GM18867 (cell line): ENCODE measurements at regions not wholly inside any gene's neighbourhood (a gene's known extent, or its start where the extent isn't known, plus 50 kb on each side); places are given as distances from the start of the nearest gene placed in this dataset.
"Not testable (repeated sequence)": the region's sequence is repeated elsewhere in the genome, so short reads cannot be mapped to it uniquely, and the experiment has no call there.

Experiments
- ATAC-seq: cut with Tn5 transposase; IDR thresholded peaks from one replicate; pipeline ENCODE4 v1.9.1; 2021; ENCODE audit warnings: mild to moderate bottlenecking, moderate library complexity; ENCODE audit not compliant: unreplicated experiment

GRCh38 chr6:167208819-167209576, 51.2 kb upstream of the GPR31 start:
- no peak for ATAC-seq

- no peak for ATAC-seq
Measured at GRCh38 chr6:167209577-167209975, 51.8 kb upstream of the GPR31 start.

GRCh38 chr6:167210375-167211294, 52.9 kb upstream of the GPR31 start:
- ATAC-seq, result no peak

- no peak for ATAC-seq
Measured at GRCh38 chr6:167211295-167211648, 53.5 kb upstream of the GPR31 start.

GRCh38 chr6:167211881-167212712, 54.3 kb upstream of the GPR31 start:
- ATAC-seq, result peak; percentile 15

- ATAC-seq, result peak; percentile 86
Measured at GRCh38 chr6:167212713-167213005, 54.9 kb upstream of the GPR31 start.

- ATAC-seq, result no peak
Measured at GRCh38 chr6:167214206-167214605, 56.4 kb upstream of the GPR31 start.

GRCh38 chr6:167215429-167216250, 57.9 kb upstream of the GPR31 start:
- ATAC-seq, result not testable (repeated sequence)

- ATAC-seq, result not testable (repeated sequence)
Measured at GRCh38 chr6:167216390-167217050, 58.7 kb upstream of the GPR31 start.

- ATAC-seq, result not testable (repeated sequence)
Measured at GRCh38 chr6:167217073-167217472, 59.3 kb upstream of the GPR31 start.

GRCh38 chr6:167217951-167218759, 60.4 kb upstream of the GPR31 start:
- peak; percentile 72 for ATAC-seq

- ATAC-seq, result not testable (repeated sequence)
Measured at GRCh38 chr6:167219079-167219478, 61.3 kb upstream of the GPR31 start.

- ATAC-seq, result no peak
Measured at GRCh38 chr6:167219967-167220512, 62.3 kb upstream of the GPR31 start.

GRCh38 chr6:167221400-167222201, 63.8 kb upstream of the GPR31 start:
- no peak for ATAC-seq

- not testable (repeated sequence) for ATAC-seq
Measured at GRCh38 chr6:167225566-167226382, 65.3 kb upstream of the UNC93A start.

GRCh38 chr6:167226383-167226685, 64.8 kb upstream of the UNC93A start:
- no peak for ATAC-seq

GRCh38 chr6:167226791-167227190, 64.3 kb upstream of the UNC93A start:
- no peak for ATAC-seq
